ENCODE measurements at regions not wholly inside any gene's neighbourhood (a gene's known extent, or its start where the extent isn't known, plus 50 kb on each side); places are given as distances from the start of the nearest gene placed in this dataset.
A peak's percentile ranks its signal among the peaks of the same experiment; 100 is the strongest.
"Not testable (repeated sequence)": the region's sequence is repeated elsewhere in the genome, so short reads cannot be mapped to it uniquely, and the experiment has no call there.

DNA sequence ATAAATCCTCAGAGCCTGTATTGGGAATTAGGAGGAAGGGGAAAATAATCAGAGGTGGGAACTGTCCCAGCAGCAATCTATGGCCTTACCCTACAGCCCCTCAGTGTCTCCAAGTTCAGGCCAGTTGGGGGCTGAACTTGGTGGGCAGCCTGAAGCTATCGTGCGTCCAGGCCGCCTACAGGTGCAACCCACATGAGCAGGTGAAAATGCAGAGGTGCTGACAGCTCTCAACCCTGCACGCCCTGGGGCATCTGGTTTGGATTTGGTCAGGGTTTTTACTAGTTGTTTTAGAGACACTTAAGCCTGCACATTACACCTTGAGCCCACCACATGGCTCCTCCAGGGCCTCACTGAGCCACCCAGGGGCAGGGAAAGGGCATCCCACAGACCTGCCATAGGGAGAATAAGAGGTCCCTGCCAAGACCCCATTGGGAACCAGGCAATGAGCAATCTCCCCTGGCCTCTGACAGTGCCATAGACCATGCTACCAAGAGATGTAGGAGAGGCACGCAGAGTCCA lies 209.5 kb downstream of the FOXD2 start:
- Histone ChIP-seq H3K27ac (no peak overlapping the region), H3K4me3 (no peak overlapping the region)

DNA sequence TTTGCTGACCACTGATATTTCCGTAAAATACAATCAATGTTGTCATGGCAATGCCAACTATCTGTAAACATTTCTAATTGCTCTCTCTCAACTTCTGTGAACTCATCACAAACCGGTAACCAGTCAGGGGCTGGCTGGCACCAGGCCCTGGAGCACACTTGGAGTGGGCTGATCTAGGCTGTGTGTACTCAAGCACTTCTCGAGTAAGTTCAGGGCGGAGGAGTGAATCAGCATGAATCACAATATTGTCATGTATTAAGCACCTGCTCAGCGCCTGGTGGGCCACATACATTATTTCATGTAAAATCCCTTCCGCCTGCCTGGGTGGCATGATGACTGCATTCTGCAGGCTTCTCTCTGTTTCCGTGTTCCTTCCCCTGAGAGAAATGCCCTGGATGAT lies 212.4 kb downstream of the FOXD2 start:
- H3K4me3 ChIP-seq = no peak overlapping the region
- H3K27ac ChIP-seq = no peak overlapping the region

DNA sequence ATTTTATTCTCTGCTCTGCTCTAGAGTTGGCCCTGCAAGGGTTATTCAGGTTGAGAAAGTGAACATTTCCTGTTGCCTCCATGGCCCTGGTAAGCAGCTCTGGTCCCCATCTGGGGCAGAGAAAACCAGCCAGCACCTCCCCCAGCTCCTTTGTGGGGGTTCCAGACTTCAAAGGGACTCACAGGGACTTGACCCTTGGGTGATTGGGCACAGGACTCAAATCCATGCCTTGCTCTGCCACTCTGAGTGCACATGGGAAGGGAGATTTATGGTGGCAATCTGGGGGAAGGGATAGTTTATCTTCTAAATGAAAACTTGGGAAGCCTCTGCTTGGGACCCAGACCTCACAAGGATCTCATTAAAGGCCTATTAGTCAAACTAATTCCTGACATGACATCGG lies 212.8 kb downstream of the FOXD2 start:
- Histone ChIP-seq H3K27ac (no peak overlapping the region), H3K4me3 (no peak overlapping the region)

DNA sequence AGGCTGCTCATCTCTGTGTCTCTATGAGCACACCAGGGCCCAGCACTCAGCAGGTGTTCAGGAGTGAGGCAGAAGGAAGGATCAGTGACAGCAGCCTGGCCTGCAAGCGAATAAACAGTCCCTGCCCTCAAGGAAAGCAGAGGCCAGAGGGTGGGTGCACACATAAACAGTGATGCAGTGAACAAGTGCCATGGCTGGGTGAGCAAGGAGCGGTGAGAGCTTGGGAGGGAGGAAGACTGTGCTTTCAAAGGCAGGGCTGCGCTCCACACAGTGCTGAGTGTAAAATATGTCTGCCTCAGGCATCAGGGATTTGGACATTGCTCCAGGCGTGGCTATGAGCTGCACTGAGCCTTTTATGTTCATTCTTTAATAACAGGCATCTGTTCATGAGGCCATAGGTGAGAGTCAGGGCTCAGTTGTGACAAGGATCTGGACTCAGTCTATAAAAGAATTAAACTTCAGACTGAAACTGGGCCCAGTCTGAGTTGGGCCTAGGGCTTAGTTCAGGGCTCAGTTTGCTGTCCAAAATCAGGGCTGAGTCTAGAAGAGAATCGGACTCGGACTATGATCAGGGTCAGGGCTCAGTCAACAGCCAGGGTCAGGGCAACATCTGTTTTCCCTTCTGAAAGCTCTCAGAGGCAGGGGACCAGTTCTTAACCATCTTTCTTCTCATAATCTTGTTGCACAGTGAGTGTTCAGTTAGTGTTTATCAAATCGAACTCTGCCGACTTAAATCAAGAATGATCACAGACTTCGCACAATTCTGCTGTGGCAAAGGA lies 213.7 kb downstream of the FOXD2 start:
- Histone ChIP-seq H3K4me3 (no peak overlapping the region), H3K27ac (no peak overlapping the region)

DNA sequence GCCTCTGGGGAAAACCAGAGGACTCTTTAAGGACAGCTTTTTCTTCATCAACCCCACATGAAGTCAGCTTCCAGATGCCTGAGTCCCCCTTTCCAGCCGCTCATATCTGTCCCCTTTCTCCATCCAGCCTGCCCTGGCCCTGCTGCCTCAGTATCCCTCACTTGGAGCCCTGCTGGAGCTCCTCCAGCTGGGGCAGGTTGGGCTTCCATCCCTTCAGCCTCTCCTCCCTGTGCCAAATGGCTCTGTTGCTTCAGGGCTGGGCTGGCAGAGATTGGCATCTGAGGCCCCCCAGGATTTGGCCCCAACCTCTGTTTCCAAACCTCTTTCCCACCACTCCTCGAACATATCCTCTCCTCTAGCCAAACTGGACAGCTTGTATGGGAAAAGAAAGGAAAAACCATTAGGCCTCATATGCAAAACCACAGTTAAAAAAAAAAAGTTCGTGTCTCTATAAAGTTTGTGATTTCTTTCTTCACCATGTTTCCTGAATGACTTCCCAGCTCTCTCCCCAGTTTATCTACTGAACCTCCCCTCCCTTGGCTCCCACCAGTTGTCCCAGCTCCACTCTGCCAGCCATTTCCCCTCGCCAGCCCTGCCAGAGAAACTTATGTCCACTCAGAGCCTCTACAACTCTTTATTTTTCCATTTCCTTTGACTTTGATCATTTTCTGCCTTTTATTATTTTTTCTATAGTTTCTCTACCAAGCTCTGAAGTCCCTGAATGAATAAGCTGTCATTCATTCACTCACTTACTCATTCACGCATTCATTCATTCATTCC lies 217.9 kb downstream of the FOXD2 start:
- peak overlapping the region in 1 of 21 experiments; percentile 23 for H3K27ac ChIP-seq
- no peak overlapping the region for H3K4me3 ChIP-seq

DNA sequence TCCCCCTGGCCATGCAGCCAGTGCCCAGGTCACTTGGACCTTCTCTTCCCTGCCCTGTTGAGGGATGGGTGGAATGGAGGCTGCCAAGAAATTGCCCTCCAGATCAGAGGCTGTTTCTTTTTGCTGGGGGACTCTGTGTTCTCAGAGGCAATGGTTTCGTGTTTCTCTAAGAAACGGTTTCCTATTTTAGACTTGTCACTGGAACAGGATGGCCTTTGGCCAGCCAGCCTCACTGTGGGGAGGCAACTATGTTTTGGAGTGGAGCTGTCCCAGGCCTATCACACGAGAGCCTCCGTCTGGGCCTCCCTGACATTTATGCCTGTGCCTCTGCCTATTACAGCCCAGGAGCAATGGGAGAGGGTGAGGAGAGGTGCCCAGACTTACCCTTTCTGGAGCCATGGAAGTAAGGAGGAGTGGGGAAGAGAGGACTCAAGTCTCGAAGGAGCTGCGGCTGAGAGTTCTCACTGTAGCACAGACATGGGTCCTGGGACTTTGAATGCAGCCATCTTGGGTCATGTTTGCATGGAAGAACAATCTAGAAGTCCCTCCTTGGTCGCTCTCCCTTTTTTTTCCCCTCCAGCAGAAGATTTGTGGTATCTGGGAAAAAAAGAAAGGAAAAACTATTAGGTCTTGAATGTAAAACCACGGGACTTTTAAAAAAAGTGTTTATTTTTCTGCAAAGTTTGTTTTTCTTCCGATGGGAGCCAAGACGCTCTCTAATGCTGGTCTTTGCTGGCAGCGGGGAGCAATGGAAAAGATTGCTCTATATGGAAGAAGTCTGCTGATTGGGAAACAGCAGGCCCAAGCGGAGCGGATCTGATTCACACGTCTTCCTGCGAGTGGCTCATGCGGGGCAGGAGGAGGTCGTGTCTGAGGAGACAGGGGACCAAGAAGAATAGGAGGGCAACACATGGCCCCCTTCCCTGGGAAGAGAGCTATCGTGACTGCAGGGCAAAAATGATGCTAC lies 219.2 kb downstream of the FOXD2 start:
- Histone ChIP-seq H3K4me3 (no peak overlapping the region), H3K27ac (peak overlapping the region in 1 of 21 experiments; percentile 8)

DNA sequence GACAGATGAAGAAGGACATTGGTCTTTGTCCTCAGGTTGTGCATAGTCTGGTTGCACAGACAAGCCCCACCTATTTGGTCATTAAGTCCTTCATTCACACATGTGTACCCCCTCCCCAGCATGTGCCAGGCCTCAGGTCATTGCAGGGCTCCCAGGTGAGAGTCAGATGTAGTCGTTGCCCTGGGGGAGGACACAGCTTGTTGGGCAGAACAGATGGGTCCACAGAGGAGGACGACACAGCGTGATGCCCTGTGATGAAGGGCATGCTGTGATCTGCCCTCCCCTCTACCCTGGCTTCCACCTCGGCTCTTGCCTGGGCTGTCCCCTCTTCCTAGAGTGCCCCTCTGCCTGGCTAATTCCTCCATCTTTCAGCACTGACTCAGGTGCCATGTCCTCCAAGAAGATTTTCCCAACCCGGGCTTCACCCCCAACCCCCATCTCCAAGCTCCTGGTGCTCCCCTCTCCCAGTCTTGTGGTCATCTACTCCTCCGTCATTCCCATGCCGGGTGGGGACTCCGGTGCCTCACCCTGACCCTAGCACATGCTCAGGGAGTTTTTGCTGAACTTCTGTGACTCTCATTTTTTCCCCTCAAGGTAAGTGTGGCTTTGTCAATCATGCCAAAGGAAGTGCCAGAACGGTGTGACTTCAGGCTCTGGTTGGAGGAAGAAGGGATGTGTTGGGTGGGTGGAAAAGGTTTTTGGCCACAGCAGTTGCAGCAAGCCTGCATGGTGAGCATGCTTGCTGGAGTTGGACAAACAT lies 220.5 kb downstream of the FOXD2 start:
- Histone ChIP-seq H3K4me3 (no peak overlapping the region), H3K27ac (no peak overlapping the region)

DNA sequence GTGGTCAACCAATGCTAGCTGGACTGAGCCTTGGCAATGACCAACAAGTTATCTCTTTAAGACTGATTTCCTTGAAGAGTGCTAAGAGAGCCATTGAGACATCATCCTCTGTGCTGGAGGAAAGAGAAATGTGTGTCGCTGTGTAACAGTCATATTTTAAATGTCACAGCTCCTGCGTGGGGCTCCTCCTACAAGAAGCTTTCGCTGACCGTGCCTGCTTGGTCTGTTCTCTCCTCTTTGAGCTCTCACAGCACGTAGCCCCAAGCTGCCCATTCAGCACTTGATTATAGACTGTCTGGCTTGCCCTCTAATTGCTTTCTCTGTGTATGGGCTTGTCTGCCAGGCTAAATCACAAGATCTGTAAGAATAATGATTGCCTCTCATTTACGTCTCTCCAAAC lies 221.3 kb downstream of the FOXD2 start:
- no peak overlapping the region for H3K27ac ChIP-seq
- no peak overlapping the region for H3K4me3 ChIP-seq

DNA sequence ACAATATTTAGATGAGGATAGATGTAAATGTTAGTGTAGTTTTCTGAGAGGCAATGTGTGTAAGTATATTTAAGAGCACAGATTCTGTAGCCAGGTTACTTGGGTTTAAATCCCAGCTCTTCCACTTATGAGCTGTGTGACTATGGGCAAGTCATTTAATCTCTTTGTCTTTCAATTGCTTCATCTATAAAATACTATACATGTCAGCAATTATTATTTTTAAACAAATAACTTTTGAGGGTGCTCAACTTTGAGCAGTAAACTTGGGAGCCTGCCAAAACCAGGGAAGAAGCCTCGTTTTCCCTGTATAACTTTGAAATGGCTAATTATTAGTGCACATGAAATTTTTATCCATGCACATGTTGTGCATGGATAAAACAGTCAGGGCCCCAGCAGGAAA lies 222.8 kb downstream of the FOXD2 start:
- Histone ChIP-seq H3K27ac (no peak overlapping the region), H3K4me3 (no peak overlapping the region)

DNA sequence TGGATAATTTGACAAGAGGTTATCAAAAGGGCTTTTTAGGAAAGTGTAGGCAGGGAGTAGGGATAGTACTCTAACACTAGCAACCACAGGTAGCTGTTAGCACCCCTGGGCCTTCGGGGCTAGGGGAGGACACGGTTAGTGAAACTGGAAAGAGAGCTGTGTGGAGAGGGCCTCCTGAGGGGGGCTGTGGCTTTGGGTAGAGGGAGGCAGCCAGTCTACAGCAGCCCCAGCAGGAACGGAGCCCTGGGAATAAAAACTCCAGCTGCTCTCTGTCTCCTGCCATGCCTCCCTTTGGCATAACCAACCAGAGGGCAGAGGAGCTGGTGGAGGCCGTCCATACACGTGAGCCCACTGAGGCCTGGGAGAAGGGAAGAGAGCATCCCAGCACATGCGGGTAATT lies 223.2 kb downstream of the FOXD2 start:
- Histone ChIP-seq H3K4me3 (no peak overlapping the region), H3K27ac (no peak overlapping the region)

DNA sequence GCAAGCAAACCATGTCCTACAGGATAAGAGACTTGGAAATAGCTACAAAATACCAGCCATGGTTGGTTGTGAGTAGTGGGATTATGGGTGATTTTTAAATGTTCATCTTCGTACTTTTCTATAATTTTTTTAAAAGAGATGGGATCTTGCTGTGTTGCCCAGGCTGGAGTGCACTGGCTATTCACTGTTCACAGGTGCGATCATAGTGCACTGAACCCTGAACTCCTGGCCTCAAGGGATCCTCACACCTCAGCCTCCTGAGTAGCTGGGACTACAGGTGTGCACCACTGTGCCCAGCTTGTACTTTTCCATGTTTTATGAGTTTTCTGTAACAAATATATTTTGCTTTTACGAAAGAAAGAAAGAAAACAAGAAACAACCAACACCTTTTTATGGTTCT lies 224.2 kb downstream of the FOXD2 start:
- no peak overlapping the region for H3K27ac ChIP-seq
- no peak overlapping the region for H3K4me3 ChIP-seq

DNA sequence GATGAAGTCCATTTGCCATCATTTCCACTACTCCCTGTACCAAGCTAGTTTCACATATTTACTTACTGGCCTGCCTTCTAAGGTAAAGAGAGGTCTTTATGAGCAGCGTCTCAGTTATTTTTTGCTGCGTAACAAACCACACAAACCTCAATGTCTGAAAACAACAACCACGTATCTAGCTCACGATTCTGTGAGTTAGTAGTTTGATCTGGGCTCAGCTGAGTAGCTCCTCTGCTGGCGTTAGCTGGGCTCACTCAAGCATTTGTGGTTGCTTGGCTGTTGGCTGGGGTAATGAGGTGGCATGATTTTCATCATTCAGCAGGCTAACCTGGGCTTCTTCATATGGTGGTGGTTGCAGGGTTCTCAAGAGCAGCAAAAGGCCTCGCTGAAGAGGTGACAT lies 225.4 kb downstream of the FOXD2 start:
- Histone ChIP-seq H3K4me3 (no peak overlapping the region), H3K27ac (no peak overlapping the region)

DNA sequence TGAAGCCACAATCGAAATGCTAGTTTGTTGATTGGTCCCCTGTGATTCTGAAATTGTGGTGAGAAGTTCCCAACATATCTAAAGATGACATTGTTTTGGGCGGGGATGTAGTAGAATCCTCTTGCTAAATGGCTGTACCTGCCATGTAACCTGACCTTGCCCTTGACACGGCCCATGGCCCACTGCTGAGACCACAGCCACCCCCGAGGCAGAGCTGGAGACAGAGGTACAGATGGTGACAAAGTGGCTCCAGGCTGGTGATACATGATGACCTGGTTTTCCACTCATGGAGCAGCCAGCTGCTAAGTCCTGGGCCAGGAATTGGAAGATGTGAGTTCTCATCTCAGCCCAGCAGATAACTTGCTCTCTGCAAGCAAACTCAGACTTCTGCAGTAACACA lies 226.5 kb downstream of the FOXD2 start:
- Histone ChIP-seq H3K27ac (no peak overlapping the region), H3K4me3 (no peak overlapping the region)

DNA sequence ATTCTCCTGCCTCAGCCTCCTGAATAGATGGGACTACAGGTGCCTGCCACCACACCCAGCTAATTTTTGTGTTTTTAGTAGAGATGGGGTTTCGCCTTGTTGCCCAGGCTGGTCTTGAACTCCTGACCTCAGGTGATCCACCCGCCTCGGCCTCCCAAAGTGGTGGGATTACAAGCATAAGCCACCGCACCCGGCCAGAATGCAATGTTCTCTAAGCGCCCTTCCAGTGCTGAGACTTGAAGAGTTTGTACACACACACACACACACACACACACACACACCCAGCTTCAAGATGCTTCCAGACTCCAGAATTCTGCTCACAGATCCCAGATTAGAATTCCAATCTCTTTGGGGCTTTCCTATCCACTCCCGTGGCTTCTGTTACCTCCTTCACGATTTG lies 227.1 kb downstream of the FOXD2 start:
- not testable (repeated sequence) for H3K27ac ChIP-seq, H3K4me3 ChIP-seq

DNA sequence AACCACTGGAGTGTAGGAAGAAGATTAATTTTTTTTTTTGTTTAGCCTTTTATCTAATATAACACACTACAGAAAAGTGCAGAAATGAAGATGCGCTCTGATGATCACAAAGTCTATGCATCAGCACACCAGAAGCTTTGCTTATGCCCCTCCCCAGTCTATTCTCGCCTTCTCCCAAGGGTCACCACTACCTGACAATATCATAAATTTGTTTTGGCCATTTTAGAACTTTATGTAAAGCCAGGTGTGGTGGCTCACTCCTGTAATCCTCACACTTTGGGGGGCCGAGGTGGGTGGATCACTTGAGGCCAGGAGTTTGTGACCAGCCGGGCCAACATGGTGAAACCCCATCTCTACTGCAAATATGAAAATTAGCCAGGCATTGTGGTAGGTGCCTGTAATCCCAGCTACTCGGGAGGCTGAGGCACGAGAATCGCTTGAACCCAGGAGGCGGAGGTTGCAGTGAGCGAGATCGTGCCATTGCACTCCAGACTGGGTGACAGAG lies 231.3 kb downstream of the FOXD2 start:
- Histone ChIP-seq H3K4me3 (no peak overlapping the region), H3K27ac (no peak overlapping the region)

DNA sequence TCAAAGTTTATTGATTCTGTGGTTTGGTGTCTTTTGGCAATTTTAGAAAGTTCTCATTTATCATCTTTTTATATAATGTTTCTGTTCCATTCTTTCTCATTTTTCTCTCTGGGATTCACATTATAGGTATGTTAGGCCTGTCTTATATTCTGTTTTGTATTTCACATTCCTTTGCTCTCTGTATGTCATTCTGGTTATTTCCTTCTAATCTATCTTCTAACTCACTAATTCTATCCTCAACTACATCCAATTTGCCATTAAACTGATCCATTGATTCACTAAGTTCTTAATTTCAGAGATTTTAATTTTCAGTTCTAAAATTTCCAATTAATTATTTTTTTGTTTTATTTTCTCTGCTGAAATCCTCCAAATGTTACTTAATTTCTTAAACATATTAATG lies 234.8 kb downstream of the FOXD2 start:
- no peak overlapping the region for H3K4me3 ChIP-seq
- no peak overlapping the region for H3K27ac ChIP-seq

DNA sequence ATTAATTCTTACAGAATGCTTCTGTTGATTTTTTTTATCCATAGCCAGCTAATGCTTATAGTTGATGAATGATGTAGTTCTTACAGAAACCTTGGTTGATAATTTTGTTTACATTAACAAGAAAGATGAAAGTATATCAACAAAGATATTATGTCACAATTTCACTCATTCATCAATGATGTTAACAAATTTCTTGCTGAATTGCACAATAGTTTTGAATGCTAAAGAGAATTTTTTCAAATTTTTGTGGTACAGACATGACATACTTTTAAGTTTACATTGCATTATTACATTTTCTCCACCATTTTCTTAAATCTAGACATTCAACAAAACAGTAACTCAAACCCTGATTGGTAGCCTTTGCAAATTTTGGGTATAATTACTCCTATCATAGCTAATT lies 236.3 kb downstream of the FOXD2 start:
- Histone ChIP-seq H3K27ac (no peak overlapping the region), H3K4me3 (no peak overlapping the region)

DNA sequence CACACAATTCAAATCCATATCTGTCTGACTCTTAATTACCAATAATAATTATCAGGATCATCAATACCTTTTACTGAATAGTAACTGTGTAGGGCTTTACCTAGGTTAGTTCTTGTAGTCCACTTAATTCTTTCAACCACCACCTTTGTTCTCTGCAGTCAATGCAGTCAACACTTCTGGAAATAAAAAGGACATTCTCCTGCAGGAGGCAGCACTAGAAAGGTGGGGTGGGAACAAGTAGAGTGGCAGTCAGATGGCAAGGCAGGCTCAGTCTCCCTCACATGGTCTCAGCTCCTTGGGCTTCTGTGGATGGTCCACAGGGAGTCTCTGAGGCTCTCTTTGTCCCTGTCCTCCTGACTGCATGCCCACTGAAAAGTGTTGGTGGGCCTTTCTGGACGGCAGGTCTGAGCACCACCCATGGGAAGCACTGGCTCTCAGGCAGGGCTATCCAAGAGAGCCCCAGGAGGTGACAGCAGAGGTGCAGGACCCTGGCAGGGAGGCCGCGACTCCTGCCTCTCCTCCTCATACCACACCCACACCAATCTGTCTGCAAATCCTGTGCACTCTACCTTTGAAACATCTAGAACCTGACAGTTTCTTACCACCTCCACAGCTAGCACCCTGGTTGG lies 237.3 kb downstream of the FOXD2 start:
- Histone ChIP-seq H3K27ac (no peak overlapping the region), H3K4me3 (no peak overlapping the region)

DNA sequence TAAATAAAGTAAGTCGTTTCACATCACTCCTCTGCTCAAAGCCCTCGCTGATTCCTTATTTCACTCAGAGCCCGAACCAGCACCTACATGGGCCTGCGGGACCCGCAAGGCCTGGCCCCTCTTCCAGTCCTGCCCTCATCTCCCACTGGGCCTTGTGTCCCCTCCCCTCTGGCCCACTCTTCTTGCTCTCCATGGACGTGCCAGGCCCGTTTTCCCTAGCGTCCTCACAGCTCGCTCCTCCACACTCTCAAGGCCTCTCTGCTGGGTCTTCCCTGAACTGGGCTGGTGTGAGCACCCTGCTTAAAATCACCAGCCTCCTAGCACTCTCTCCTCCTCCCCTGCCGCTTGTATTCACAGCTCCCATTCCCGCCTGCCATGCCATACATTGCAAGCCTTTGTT lies 237.9 kb downstream of the FOXD2 start:
- H3K4me3 ChIP-seq = no peak overlapping the region

More for the DNA sequence above, 237.9 kb downstream of the FOXD2 start:
- no peak overlapping the region for H3K27ac ChIP-seq

Data from skin epidermis (tissue), 12 donors.